Upper lobe of left lung (tissue), 6 donors: ENCODE measurements at regions not wholly inside any gene's neighbourhood (a gene's known extent, or its start where the extent isn't known, plus 50 kb on each side); places are given as distances from the start of the nearest gene placed in this dataset.
A peak's percentile ranks its signal among the peaks of the same experiment; 100 is the strongest.

Source experiments
- ATAC-seq, 2 donors: fragments of 200-7000 bp; cut with Tn5 transposase; one replicate each; pipeline ENCODE4 v1.9.1; 2022; ENCODE audit warnings: mild to moderate bottlenecking in 2 of 2, moderate library complexity in 2 of 2; ENCODE audit not compliant: low FRiP score in 2 of 2
- DNase-seq, 2 donors: peaks; one replicate each; pipeline ENCODE4 v3.0.0-alpha.2; 2019 to 2020
- H3K27ac ChIP-seq, 4 donors: fragments of 200-600 bp; sonication (generic); one replicate each; pipeline ENCODE4 v1.5.1; 2016 to 2019
- H3K27me3 ChIP-seq, 4 donors: fragments of 200-600 bp; sonication (generic); one replicate each; pipeline ENCODE4 v1.5.1; 2017 to 2019
- H3K36me3 ChIP-seq, 4 donors: fragments of 200-600 bp; sonication (generic); one replicate each; pipeline ENCODE4 v1.5.1; 2016 to 2019
- H3K4me1 ChIP-seq, 4 donors: fragments of 200-600 bp; sonication (generic); one replicate each; pipeline ENCODE4 v1.5.1; 2018 to 2019
- H3K4me3 ChIP-seq, 4 donors: fragments of 200-600 bp; sonication (generic); one replicate each; pipeline ENCODE4 v1.5.1; 2017 to 2019; ENCODE audit warnings: mild to moderate bottlenecking in 2 of 4, moderate library complexity in 1 of 4
- H3K9me3 ChIP-seq, 4 donors: fragments of 200-600 bp; sonication (generic); one replicate each; pipeline ENCODE4 v1.5.1; 2018 to 2019
- CTCF ChIP-seq, 6 experiments: fragments of 450-650 bp in 4 of 6; fragments of 200-600 bp in 2 of 6; sonication (generic) in 2 of 6; IDR thresholded peaks; one replicate each; pipeline ENCODE4 v1.5.1; 2016 to 2019; ENCODE audit warnings: antibody characterized with exemption in 6 of 6
- EP300 ChIP-seq, 4 donors: sonication (generic); formaldehyde crosslinking; IDR thresholded peaks; one replicate each; pipeline ENCODE4 v1.5.1; 2017; ENCODE audit warnings: antibody characterized with exemption in 4 of 4, control low read depth in 2 of 4
- POLR2A ChIP-seq, 4 donors: fragments of 450-650 bp; IDR thresholded peaks; one replicate each; pipeline ENCODE4 v1.5.1; 2016 to 2017; ENCODE audit warnings: antibody characterized with exemption in 4 of 4, mild to moderate bottlenecking in 2 of 4
- POLR2AphosphoS5 ChIP-seq, 2 donors: sonication (generic); formaldehyde crosslinking; IDR thresholded peaks; one replicate each; pipeline ENCODE4 v1.5.1; 2017; ENCODE audit warnings: antibody characterized with exemption in 2 of 2
- WGBS, 2 donors: methylation state at CpG; one replicate each; pipeline ENCODE4 v1.1.5; 2017 to 2018; 5-methylcytosine and 5-hydroxymethylcytosine counted together
- donor health status: DM: no; HTN: no; CAD: no; lungs with moderate emphysema.
- donor health status: DM: no; HTN: yes; CAD: no; lungs with severe emphysema.

- H3K27me3 ChIP-seq = no peaks in the 10 kb centered on the region
- H3K9me3 ChIP-seq = no peaks in the 10 kb centered on the region
- peaks cover under 1 to 22% (median 7%) of the 10 kb centered on the region in 4 donors for H3K4me1 ChIP-seq
- H3K36me3 ChIP-seq = no peaks in the 10 kb centered on the region
- 73 to 92% methylated on average over 3 of the region's 3 CpGs for WGBS, 2 donors
- no peak overlapping the region for H3K4me3 ChIP-seq
- no peak for DNase-seq
- H3K27ac ChIP-seq = no peak overlapping the region
- no peak for ATAC-seq
- TF ChIP-seq POLR2AphosphoS5 (IDR thresholded peaks at IDR 0.05) (no peak), EP300 (IDR thresholded peaks at IDR 0.05) (no peak), POLR2A (IDR thresholded peaks at IDR 0.05) (no peak), CTCF (IDR thresholded peaks at IDR 0.05) (no peak)
Observed at GRCh38 chr2:234433201-234433600, 63.7 kb downstream of the ARL4C start.

GRCh38 chr2:234430871-234431270 is 66.0 kb downstream of the ARL4C start:
- DNase-seq (no peak), ATAC-seq (no peak)
- 85 to 88% methylated on average over 2 of the region's 2 CpGs for WGBS, 2 donors
- Histone ChIP-seq H3K27me3 (no peaks in the 10 kb centered on the region), H3K4me3 (no peak overlapping the region), H3K9me3 (no peaks in the 10 kb centered on the region), H3K4me1 (peaks cover 8 to 31% (median 19%) of the 10 kb centered on the region in 4 donors), H3K27ac (no peak overlapping the region), H3K36me3 (no peaks in the 10 kb centered on the region)
- no peak for TF ChIP-seq POLR2A (IDR thresholded peaks at IDR 0.05)

GRCh38 chr2:234429265-234429664 is 67.6 kb downstream of the ARL4C start:
- WGBS, 2 donors = 89 to 90% methylated on average over 4 to 5 of the region's 5 CpGs
- no peak overlapping the region for H3K27ac ChIP-seq
- DNase-seq (no peak), ATAC-seq (no peak)
- TF ChIP-seq EP300 (IDR thresholded peaks at IDR 0.05) = no peak
- no peak for TF ChIP-seq POLR2A (IDR thresholded peaks at IDR 0.05)
- no peak for TF ChIP-seq POLR2AphosphoS5 (IDR thresholded peaks at IDR 0.05)
- TF ChIP-seq CTCF (IDR thresholded peaks at IDR 0.05) = no peak
- no peaks in the 10 kb centered on the region for H3K27me3 ChIP-seq
- no peak overlapping the region for H3K4me3 ChIP-seq
- no peaks in the 10 kb centered on the region for H3K36me3 ChIP-seq
- peaks cover 5 to 33% (median 22%) of the 10 kb centered on the region in 4 donors for H3K4me1 ChIP-seq
- no peaks in the 10 kb centered on the region for H3K9me3 ChIP-seq

GRCh38 chr2:234427081-234428061 is 69.5 kb downstream of the ARL4C start:
- 28 to 40% methylated on average over 14 to 15 of the region's 15 CpGs for WGBS, 2 donors
- H3K4me3 ChIP-seq = no peak overlapping the region
- DNase-seq (no peak), ATAC-seq (peak; percentile 32 to 63)
- H3K36me3 ChIP-seq = no peaks in the 10 kb centered on the region
- H3K27ac ChIP-seq = peak overlapping the region; percentile 40 to 64 (median 52)
- H3K9me3 ChIP-seq = no peaks in the 10 kb centered on the region
- no peaks in the 10 kb centered on the region for H3K27me3 ChIP-seq
- TF ChIP-seq POLR2A (IDR thresholded peaks at IDR 0.05) (no peak), POLR2AphosphoS5 (IDR thresholded peaks at IDR 0.05) (no peak), CTCF (IDR thresholded peaks at IDR 0.05) (no peak), EP300 (IDR thresholded peaks at IDR 0.05) (no peak)
- H3K4me1 ChIP-seq = peaks cover 5 to 34% (median 23%) of the 10 kb centered on the region in 4 donors

GRCh38 chr2:234426616-234427015 is 70.3 kb downstream of the ARL4C start:
- H3K4me1 ChIP-seq = peaks cover 5 to 42% (median 24%) of the 10 kb centered on the region in 4 donors
- H3K9me3 ChIP-seq = no peaks in the 10 kb centered on the region
- ATAC-seq = peak in 1 of 2 donors; percentile 37
- H3K27me3 ChIP-seq = no peaks in the 10 kb centered on the region
- peak overlapping the region in 3 of 4 donors; percentile 47 to 64 (median 58) for H3K27ac ChIP-seq
- WGBS, 2 donors = 68 to 79% methylated on average over 4 of the region's 4 CpGs
- no peaks in the 10 kb centered on the region for H3K36me3 ChIP-seq
- DNase-seq = no peak
- no peak overlapping the region for H3K4me3 ChIP-seq
- TF ChIP-seq POLR2AphosphoS5 (IDR thresholded peaks at IDR 0.05) (no peak), CTCF (IDR thresholded peaks at IDR 0.05) (no peak), POLR2A (IDR thresholded peaks at IDR 0.05) (no peak), EP300 (IDR thresholded peaks at IDR 0.05) (no peak)
